ENCODE measurements at regions not wholly inside any gene's neighbourhood (a gene's known extent, or its start where the extent isn't known, plus 50 kb on each side); places are given as distances from the start of the nearest gene placed in this dataset.

DNA sequence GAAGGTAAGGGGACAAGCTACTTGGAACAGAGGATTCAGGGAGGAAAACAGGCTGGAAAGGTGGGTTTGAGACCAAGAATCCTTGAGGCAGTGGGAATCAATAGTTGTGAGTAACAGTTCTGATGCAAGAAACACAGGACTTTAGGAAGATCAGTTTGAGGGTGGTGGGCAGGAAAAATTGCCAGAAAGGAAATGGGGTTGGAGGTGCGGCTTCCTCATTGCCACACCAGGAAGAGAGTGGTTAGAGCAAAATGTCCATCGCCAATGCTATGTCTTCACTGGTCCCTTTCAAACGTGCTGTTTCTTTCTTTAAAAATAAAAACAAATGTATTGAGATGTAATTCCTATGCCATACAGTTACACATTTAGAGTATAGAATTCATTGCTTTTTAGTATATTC is 57.1 kb upstream of the NOCT start:
- H2AK9ac ChIP-seq (replicated peaks; ENCODE audit: low read depth, low read length, poor library complexity): no peak overlapping the region
- POLR2A ChIA-PET (ENCODE audit: unreplicated experiment): no interaction called here
- no CpG with 5 or more reads among the region's 3 CpGs for WGBS, 2 experiments (ENCODE audit: extremely low coverage in 2 of 2, insufficient read length in 1 of 2)
- no peak overlapping the region for H3K27ac ChIP-seq (ENCODE audit: insufficient read depth, low read length)
- DNase-seq (no peak), ATAC-seq (ENCODE audit: low read depth) (no peak)
- H3K23ac ChIP-seq (ENCODE audit: low read depth, low read length): no peak overlapping the region
- H3K4me1 ChIP-seq (ENCODE audit: control insufficient read depth, insufficient read depth, low read length): peaks cover 3% of the 10 kb centered on the region; the same call in 1 of the 2 replicates
- no peaks in the 10 kb centered on the region for H3K9me3 ChIP-seq (ENCODE audit: control insufficient read depth, insufficient read depth, low read length)
- H3K9ac ChIP-seq (ENCODE audit: low read depth, low read length): no peak overlapping the region
- H3K4ac ChIP-seq (ENCODE audit: low read depth, low read length): no peak overlapping the region
- no peak overlapping the region for H3K14ac ChIP-seq (replicated peaks; ENCODE audit: low read depth, low read length)
- no peak overlapping the region for H2BK20ac ChIP-seq (ENCODE audit: low read depth, low read length)
- no peak overlapping the region for H4K8ac ChIP-seq (ENCODE audit: low read depth in 2 of 2, low read length in 2 of 2)
- no peak overlapping the region for H2BK15ac ChIP-seq (ENCODE audit: low read depth, low read length)
- no peak overlapping the region for H4K91ac ChIP-seq (ENCODE audit: insufficient read depth, low read depth, low read length)
- no TSS peak for BruUV-seq (replicated peaks)
- no peak overlapping the region for H3K4me3 ChIP-seq (ENCODE audit: insufficient read depth, low read depth, low read length)
- no peak for TF ChIP-seq CHD1 (IDR thresholded peaks at IDR 0.05; ENCODE audit: low read depth, low read length)
- TF ChIP-seq POLR2A (IDR thresholded peaks at IDR 0.05; ENCODE audit: low read depth, low read length): no peak
- TF ChIP-seq BHLHE40 (IDR thresholded peaks at IDR 0.05; ENCODE audit: low read depth, low read length): no peak
- no peak for TF ChIP-seq MXI1 (IDR thresholded peaks at IDR 0.05; ENCODE audit: borderline replicate concordance, low read depth, low read length)
- no peak for TF ChIP-seq MAFK (IDR thresholded peaks at IDR 0.05; ENCODE audit: low read depth, low read length)
- TF ChIP-seq, protein P1, sequence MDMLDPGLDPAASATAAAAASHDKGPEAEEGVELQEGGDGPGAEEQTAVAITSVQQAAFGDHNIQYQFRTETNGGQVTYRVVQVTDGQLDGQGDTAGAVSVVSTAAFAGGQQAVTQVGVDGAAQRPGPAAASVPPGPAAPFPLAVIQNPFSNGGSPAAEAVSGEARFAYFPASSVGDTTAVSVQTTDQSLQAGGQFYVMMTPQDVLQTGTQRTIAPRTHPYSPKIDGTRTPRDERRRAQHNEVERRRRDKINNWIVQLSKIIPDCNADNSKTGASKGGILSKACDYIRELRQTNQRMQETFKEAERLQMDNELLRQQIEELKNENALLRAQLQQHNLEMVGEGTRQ (IDR thresholded peaks at IDR 0.05; ENCODE audit: low read depth, low read length): no peak
- TF ChIP-seq, protein P2, sequence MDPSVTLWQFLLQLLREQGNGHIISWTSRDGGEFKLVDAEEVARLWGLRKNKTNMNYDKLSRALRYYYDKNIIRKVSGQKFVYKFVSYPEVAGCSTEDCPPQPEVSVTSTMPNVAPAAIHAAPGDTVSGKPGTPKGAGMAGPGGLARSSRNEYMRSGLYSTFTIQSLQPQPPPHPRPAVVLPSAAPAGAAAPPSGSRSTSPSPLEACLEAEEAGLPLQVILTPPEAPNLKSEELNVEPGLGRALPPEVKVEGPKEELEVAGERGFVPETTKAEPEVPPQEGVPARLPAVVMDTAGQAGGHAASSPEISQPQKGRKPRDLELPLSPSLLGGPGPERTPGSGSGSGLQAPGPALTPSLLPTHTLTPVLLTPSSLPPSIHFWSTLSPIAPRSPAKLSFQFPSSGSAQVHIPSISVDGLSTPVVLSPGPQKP (IDR thresholded peaks at IDR 0.05; ENCODE audit: borderline replicate concordance, low read depth, low read length): no peak
- TF ChIP-seq, protein P3, sequence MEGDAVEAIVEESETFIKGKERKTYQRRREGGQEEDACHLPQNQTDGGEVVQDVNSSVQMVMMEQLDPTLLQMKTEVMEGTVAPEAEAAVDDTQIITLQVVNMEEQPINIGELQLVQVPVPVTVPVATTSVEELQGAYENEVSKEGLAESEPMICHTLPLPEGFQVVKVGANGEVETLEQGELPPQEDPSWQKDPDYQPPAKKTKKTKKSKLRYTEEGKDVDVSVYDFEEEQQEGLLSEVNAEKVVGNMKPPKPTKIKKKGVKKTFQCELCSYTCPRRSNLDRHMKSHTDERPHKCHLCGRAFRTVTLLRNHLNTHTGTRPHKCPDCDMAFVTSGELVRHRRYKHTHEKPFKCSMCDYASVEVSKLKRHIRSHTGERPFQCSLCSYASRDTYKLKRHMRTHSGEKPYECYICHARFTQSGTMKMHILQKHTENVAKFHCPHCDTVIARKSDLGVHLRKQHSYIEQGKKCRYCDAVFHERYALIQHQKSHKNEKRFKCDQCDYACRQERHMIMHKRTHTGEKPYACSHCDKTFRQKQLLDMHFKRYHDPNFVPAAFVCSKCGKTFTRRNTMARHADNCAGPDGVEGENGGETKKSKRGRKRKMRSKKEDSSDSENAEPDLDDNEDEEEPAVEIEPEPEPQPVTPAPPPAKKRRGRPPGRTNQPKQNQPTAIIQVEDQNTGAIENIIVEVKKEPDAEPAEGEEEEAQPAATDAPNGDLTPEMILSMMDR (conservative IDR thresholded peaks at IDR 0.05; ENCODE audit: low read depth, low read length): no peak
- no peak for TF ChIP-seq RCOR1 (IDR thresholded peaks at IDR 0.05; ENCODE audit: insufficient replicate concordance, low read length)
- TF ChIP-seq FOS (IDR thresholded peaks at IDR 0.05; ENCODE audit: low read depth, low read length): no peak
- no peak for TF ChIP-seq MAZ (IDR thresholded peaks at IDR 0.05; ENCODE audit: borderline replicate concordance, low read depth, low read length)
- no peak for TF ChIP-seq SMC3 (IDR thresholded peaks at IDR 0.05; ENCODE audit: low read depth, low read length)
- TF ChIP-seq CEBPB (IDR thresholded peaks at IDR 0.05; ENCODE audit: low read depth, low read length): no peak
- TF ChIP-seq NFE2L2 (IDR thresholded peaks at IDR 0.05; ENCODE audit: low read depth, low read length): no peak
- TF ChIP-seq RAD21 (IDR thresholded peaks at IDR 0.05; ENCODE audit: low read length): no peak
- H3K56ac ChIP-seq (ENCODE audit: extremely low read depth, insufficient read depth, low read length): no peak overlapping the region
- no peaks in the 10 kb centered on the region; the same call in 1 of the 2 replicates for H3K27me3 ChIP-seq (ENCODE audit: control insufficient read depth, insufficient read depth, low read length)
- intact Hi-C loops (cut with micrococcal nuclease): no loop called here
- in situ Hi-C loops (cut with MboI; ENCODE audit: low sequenced_read_pairs): no loop called here
- H2BK120ac ChIP-seq (ENCODE audit: low read depth, low read length): no peak overlapping the region
- CTCF ChIA-PET: interaction anchor here (1.5 kb wide), 1 partner anchor 20 kb away, joined by 4 read pairs; no protein-coding TSS in a partner anchor
- no peak overlapping the region for H2AFZ ChIP-seq (replicated peaks; ENCODE audit: low read length, poor library complexity)
- H4K20me1 ChIP-seq (ENCODE audit: insufficient read depth, low read length): no peaks in the 10 kb centered on the region
- H3K4me2 ChIP-seq (ENCODE audit: low read depth, low read length): no peak overlapping the region
- H3K9me1 ChIP-seq (ENCODE audit: insufficient read depth, low read length): 0 out of 2 replicates have a peak, but pooled peaks cover 2% of the 10 kb centered on the region
- H3K36me3 ChIP-seq (ENCODE audit: control insufficient read depth, insufficient read depth, low read length): no peaks in the 10 kb centered on the region
- no peak overlapping the region for H3K18ac ChIP-seq (ENCODE audit: low read depth, low read length)
- no peak overlapping the region for H2BK5ac ChIP-seq (ENCODE audit: low read depth, low read length, poor library complexity, severe bottlenecking)
- no peaks in the 10 kb centered on the region for H3K79me1 ChIP-seq (ENCODE audit: low read depth in 1 of 2, low read length in 2 of 2)
- no peak overlapping the region for H2AK5ac ChIP-seq (ENCODE audit: low read depth, low read length)
- no peak overlapping the region for H4K5ac ChIP-seq (ENCODE audit: low read depth, low read length)
- dilution Hi-C loops (cut with HindIII; ENCODE audit: low sequenced_read_pairs, unreplicated experiment): no loop called here
